Liver (tissue), 7 donors: ENCODE measurements at regions not wholly inside any gene's neighbourhood (a gene's known extent, or its start where the extent isn't known, plus 50 kb on each side); places are given as distances from the start of the nearest gene placed in this dataset.

ENCODE experiments used
- DNase-seq: peaks from one replicate; pipeline ENCODE4 v3.0.0-alpha.2; 2017; ENCODE audit warnings: low spot score
- H3K27ac ChIP-seq, 2 donors: one replicate each; pipeline ENCODE4 v1.7.0; 2013; ENCODE audit warnings: inconsistent platforms in 2 of 2, low read length in 2 of 2, control low read depth in 1 of 2, low read depth in 1 of 2, mild to moderate bottlenecking in 1 of 2
- H3K27me3 ChIP-seq, 4 donors: one replicate each; pipeline versions ENCODE4 v1.6.1 to v1.7.0; 2013; ENCODE audit warnings: low read length in 3 of 4, inconsistent platforms in 1 of 4, mild to moderate bottlenecking in 1 of 4, moderate library complexity in 1 of 4; ENCODE audit not compliant: control insufficient read depth in 4 of 4, insufficient read depth in 4 of 4
- H3K36me3 ChIP-seq, 4 donors: one replicate each; pipeline versions ENCODE4 v1.6.1 to v1.7.0; 2013; ENCODE audit warnings: low read length in 3 of 4, mild to moderate bottlenecking in 3 of 4, low read depth in 1 of 4, moderate library complexity in 1 of 4; ENCODE audit not compliant: control insufficient read depth in 4 of 4, insufficient read depth in 3 of 4
- H3K4me1 ChIP-seq, 4 donors: one replicate each; pipeline versions ENCODE4 v1.6.1 to v1.7.0; 2013; ENCODE audit warnings: low read length in 3 of 4, mild to moderate bottlenecking in 3 of 4, moderate library complexity in 1 of 4; ENCODE audit not compliant: control insufficient read depth in 4 of 4, insufficient read depth in 4 of 4
- H3K4me3 ChIP-seq, 3 donors: one replicate each; pipeline versions ENCODE4 v1.6.1 to v1.7.0; 2013; ENCODE audit warnings: low read length in 3 of 3, control low read depth in 1 of 3, low read depth in 1 of 3, mild to moderate bottlenecking in 1 of 3
- H3K9ac ChIP-seq, 2 donors: one replicate each; pipeline ENCODE4 v1.7.0; 2013; ENCODE audit warnings: low read length in 2 of 2, mild to moderate bottlenecking in 2 of 2, moderate library complexity in 2 of 2, control low read depth in 1 of 2, low read depth in 1 of 2
- H3K9me3 ChIP-seq, 4 donors: one replicate each; pipeline versions ENCODE4 v1.6.1 to v1.7.0; 2013; ENCODE audit warnings: low read length in 3 of 4; ENCODE audit not compliant: control insufficient read depth in 4 of 4
- CTCF ChIP-seq: fragments of 150-350 bp; IDR thresholded peaks from 2 replicates; pipeline ENCODE4 v1.5.1; 2017; ENCODE audit warnings: improper control_type of control experiment, low read depth, low read length; ENCODE audit not compliant: missing input control
- EGR1 ChIP-seq, 2 donors: IDR thresholded peaks; 2 replicates each; pipeline ENCODE4 v1.6.1; 2016 to 2018; ENCODE audit warnings: antibody characterized with exemption in 2 of 2, low read depth in 2 of 2
- FOXA1 ChIP-seq: IDR thresholded peaks from 2 replicates; pipeline ENCODE4 v1.6.1; 2016; ENCODE audit warnings: antibody characterized with exemption
- FOXA2 ChIP-seq: IDR thresholded peaks from 2 replicates; pipeline ENCODE4 v1.6.1; 2016; ENCODE audit warnings: antibody characterized with exemption
- GABPA ChIP-seq, 2 donors: IDR thresholded peaks in 1 of 2; conservative IDR thresholded peaks in 1 of 2; 2 replicates each; pipeline ENCODE4 v1.6.1; 2016; ENCODE audit warnings: antibody characterized with exemption in 2 of 2, mild to moderate bottlenecking in 1 of 2, moderate library complexity in 1 of 2
- HNF4A ChIP-seq, 2 donors: conservative IDR thresholded peaks; 2 replicates each; pipeline ENCODE4 v1.6.1; 2016; ENCODE audit warnings: antibody characterized with exemption in 2 of 2, mild to moderate bottlenecking in 2 of 2
- HNF4G ChIP-seq: IDR thresholded peaks from 2 replicates; pipeline ENCODE4 v1.6.1; 2016; ENCODE audit warnings: antibody characterized with exemption
- JUND ChIP-seq, 2 donors: IDR thresholded peaks; 2 replicates each; pipeline ENCODE4 v1.6.1; 2016; ENCODE audit warnings: antibody characterized with exemption in 2 of 2
- MAX ChIP-seq: IDR thresholded peaks from 2 replicates; pipeline ENCODE4 v1.6.1; 2016; ENCODE audit warnings: antibody characterized with exemption
- NR2F2 ChIP-seq: IDR thresholded peaks from 2 replicates; pipeline ENCODE4 v1.6.1; 2016; ENCODE audit warnings: antibody characterized with exemption
- RAD21 ChIP-seq, 2 donors: IDR thresholded peaks; 2 replicates each; pipeline ENCODE4 v1.6.1; 2016; ENCODE audit warnings: antibody characterized with exemption in 2 of 2, mild to moderate bottlenecking in 2 of 2
- REST ChIP-seq: IDR thresholded peaks from 2 replicates; pipeline ENCODE4 v1.6.1; 2016; ENCODE audit warnings: antibody characterized with exemption, mild to moderate bottlenecking
- RXRA ChIP-seq, 2 donors: IDR thresholded peaks; 2 replicates each; pipeline ENCODE4 v1.6.1; 2017 to 2018; ENCODE audit warnings: antibody characterized with exemption in 2 of 2, mild to moderate bottlenecking in 1 of 2
- SP1 ChIP-seq: IDR thresholded peaks from 2 replicates; pipeline ENCODE4 v1.6.1; 2018; ENCODE audit warnings: antibody characterized with exemption, mild to moderate bottlenecking
- TAF1 ChIP-seq: conservative IDR thresholded peaks from 2 replicates; pipeline ENCODE4 v1.6.1; 2016; ENCODE audit warnings: antibody characterized with exemption, mild to moderate bottlenecking
- YY1 ChIP-seq: IDR thresholded peaks from 2 replicates; pipeline ENCODE4 v1.6.1; 2016; ENCODE audit warnings: antibody characterized with exemption, mild to moderate bottlenecking
- TF ChIP-seq, protein P1 (sequence below): IDR thresholded peaks from 2 replicates; pipeline ENCODE4 v1.6.1; 2016; ENCODE audit warnings: antibody characterized with exemption
- TF ChIP-seq, protein P2 (sequence below): IDR thresholded peaks from 2 replicates; pipeline ENCODE4 v1.6.1; 2016; ENCODE audit warnings: antibody characterized with exemption
- donor health status: healthy.
- donor health status: healthy.
- donor health status: healthy.
- donor health status: healthy.

GRCh38 chr11:26851696-26852095, 129.8 kb upstream of the SLC5A12 start (continued):
- TF ChIP-seq, protein P1, sequence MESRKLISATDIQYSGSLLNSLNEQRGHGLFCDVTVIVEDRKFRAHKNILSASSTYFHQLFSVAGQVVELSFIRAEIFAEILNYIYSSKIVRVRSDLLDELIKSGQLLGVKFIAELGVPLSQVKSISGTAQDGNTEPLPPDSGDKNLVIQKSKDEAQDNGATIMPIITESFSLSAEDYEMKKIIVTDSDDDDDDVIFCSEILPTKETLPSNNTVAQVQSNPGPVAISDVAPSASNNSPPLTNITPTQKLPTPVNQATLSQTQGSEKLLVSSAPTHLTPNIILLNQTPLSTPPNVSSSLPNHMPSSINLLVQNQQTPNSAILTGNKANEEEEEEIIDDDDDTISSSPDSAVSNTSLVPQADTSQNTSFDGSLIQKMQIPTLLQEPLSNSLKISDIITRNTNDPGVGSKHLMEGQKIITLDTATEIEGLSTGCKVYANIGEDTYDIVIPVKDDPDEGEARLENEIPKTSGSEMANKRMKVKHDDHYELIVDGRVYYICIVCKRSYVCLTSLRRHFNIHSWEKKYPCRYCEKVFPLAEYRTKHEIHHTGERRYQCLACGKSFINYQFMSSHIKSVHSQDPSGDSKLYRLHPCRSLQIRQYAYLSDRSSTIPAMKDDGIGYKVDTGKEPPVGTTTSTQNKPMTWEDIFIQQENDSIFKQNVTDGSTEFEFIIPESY: no peak
- TF ChIP-seq, protein P2, sequence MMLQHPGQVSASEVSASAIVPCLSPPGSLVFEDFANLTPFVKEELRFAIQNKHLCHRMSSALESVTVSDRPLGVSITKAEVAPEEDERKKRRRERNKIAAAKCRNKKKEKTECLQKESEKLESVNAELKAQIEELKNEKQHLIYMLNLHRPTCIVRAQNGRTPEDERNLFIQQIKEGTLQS: no peak
- TF ChIP-seq JUND (IDR thresholded peaks at IDR 0.05) (no peak), SP1 (no peak), YY1 (no peak), GABPA (IDR thresholded peaks at IDR 0.05 in 1 of 2, conservative IDR thresholded peaks at IDR 0.05 in 1 of 2) (no peak), FOXA1 (no peak)

DNA sequence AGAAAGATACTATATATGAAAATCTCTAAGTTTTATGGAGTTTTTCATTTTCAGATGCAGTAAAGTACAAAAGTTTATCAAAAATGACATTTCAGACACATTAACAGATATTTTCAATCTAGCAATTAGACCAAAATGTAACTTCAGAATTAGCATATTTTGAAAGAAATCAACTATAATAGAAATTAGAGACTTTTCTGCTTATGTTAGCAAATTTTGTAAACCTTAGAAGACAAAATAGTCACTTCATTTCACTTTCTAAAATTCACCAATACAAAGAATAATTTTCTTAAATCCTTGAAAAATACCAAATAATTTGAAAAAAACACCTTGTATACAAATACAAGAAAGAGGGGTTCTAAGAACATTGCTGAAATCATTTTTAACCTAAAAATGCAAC, 135.8 kb upstream of the FIBIN start:
- H3K4me1 ChIP-seq: no peaks in the 10 kb centered on the region
- TF ChIP-seq HNF4A (conservative IDR thresholded peaks at IDR 0.05) (no peak), GABPA (IDR thresholded peaks at IDR 0.05 in 1 of 2, conservative IDR thresholded peaks at IDR 0.05 in 1 of 2) (no peak), TAF1 (no peak), SP1 (no peak), EGR1 (IDR thresholded peaks at IDR 0.05; ENCODE audit: low read depth in 2 of 2) (no peak), FOXA1 (no peak), MAX (no peak), RXRA (IDR thresholded peaks at IDR 0.05) (no peak), FOXA2 (no peak), HNF4G (no peak), YY1 (no peak), CTCF (no peak), JUND (IDR thresholded peaks at IDR 0.05) (no peak), RAD21 (IDR thresholded peaks at IDR 0.05) (no peak), REST (no peak), NR2F2 (no peak)
- TF ChIP-seq, protein P1: no peak
- TF ChIP-seq, protein P2: no peak
- no peaks in the 10 kb centered on the region for H3K27me3 ChIP-seq
- no peaks in the 10 kb centered on the region for H3K9me3 ChIP-seq
- no peak overlapping the region for H3K9ac ChIP-seq
- no peak for DNase-seq
- no peak overlapping the region for H3K27ac ChIP-seq
- no peaks in the 10 kb centered on the region for H3K36me3 ChIP-seq
- H3K4me3 ChIP-seq: no peak overlapping the region
